ENCODE measurements at regions not wholly inside any gene's neighbourhood (a gene's known extent, or its start where the extent isn't known, plus 50 kb on each side); places are given as distances from the start of the nearest gene placed in this dataset.

GRCh38 chr1:63268876-63269275 lies 53.5 kb upstream of the FOXD3 start:
- TF ChIP-seq POLR2A (IDR thresholded peaks at IDR 0.05; ENCODE audit: borderline replicate concordance, extremely low read depth, insufficient read depth, insufficient read length) (no peak), CTCF (IDR thresholded peaks at IDR 0.05 in 2 of 3, conservative IDR thresholded peaks at IDR 0.05 in 1 of 3; ENCODE audit: borderline replicate concordance in 1 of 3, insufficient read depth in 1 of 3, low read depth in 2 of 3, low read length in 2 of 3) (no peak), MAX (IDR thresholded peaks at IDR 0.05) (no peak), POLR2AphosphoS5 (IDR thresholded peaks at IDR 0.05; ENCODE audit: low read depth, low read length) (no peak), TCF7L2 (IDR thresholded peaks at IDR 0.05; ENCODE audit: borderline replicate concordance, extremely low read depth, insufficient read depth, insufficient read length) (no peak), CEBPB (IDR thresholded peaks at IDR 0.05; ENCODE audit: low read depth) (no peak), EZH2 (IDR thresholded peaks at IDR 0.05) (no peak), EZH2phosphoT487 (IDR thresholded peaks at IDR 0.05; ENCODE audit: borderline replicate concordance) (no peak), ATF3 (IDR thresholded peaks at IDR 0.05) (no peak), YY1 (IDR thresholded peaks at IDR 0.05; ENCODE audit: extremely low read depth, insufficient replicate concordance, low read depth, low read length) (no peak)
